ENCODE measurements at regions not wholly inside any gene's neighbourhood (a gene's known extent, or its start where the extent isn't known, plus 50 kb on each side); places are given as distances from the start of the nearest gene placed in this dataset.

DNA sequence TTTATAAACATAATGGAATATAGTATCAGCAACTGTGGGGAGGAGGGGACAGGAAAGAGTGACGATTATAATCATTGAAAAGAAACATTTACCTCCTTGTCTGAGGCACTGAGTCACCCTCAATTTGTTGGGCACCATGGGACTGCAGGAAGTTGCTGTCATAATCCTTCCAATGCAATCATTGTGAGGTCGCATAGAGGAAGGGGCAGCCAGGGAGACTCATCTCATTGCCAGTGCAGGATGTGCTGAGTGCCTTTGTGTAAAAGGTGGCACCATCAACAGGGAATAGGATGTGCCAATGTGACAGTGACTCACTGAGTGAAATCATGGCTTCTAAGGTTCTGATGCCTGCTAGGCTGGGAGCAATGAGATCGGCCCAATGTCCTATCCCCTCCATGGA is 300.4 kb upstream of the ADAMTS9 start:
- no peaks in the 10 kb centered on the region for H3K9me3 ChIP-seq
- H3K36me3 ChIP-seq: no peaks in the 10 kb centered on the region
- H3K4me1 ChIP-seq: peaks cover 0 to 7% (median 0%) of the 10 kb centered on the region in 3 donors
- TF ChIP-seq POLR2A (IDR thresholded peaks at IDR 0.05): no peak
- peak; percentile 41 for TF ChIP-seq POLR2AphosphoS5 (IDR thresholded peaks at IDR 0.05)
- ATAC-seq: no peak
- H3K27me3 ChIP-seq: no peaks in the 10 kb centered on the region
- H3K4me3 ChIP-seq: no peak overlapping the region
- WGBS, 2 donors (ENCODE audit: low coverage in 1 of 2): 40% methylated on average over 3 of the region's 3 CpGs
- no peak overlapping the region for H3K27ac ChIP-seq

DNA sequence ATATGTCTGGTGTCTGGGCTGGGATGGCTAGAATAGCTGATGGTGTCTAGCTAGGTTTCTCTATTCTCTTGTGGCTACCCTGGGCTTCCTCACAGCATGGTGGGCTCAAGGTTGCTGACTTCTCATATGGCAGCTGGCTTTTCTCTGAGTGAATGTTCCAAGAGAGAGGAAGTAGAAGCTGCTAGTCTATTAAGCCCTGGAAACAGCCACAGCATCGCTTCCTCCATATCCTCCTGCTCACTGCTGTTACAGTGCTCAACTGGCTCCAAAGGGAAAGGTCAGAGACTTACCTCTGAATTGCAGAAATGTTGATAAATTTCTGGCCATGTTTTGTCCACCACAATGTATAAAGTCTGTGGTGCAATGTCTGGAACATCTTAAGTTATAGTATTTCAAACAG is 299.9 kb upstream of the ADAMTS9 start:
- Histone ChIP-seq H3K27ac (no peak overlapping the region), H3K27me3 (no peaks in the 10 kb centered on the region), H3K9me3 (no peaks in the 10 kb centered on the region), H3K36me3 (no peaks in the 10 kb centered on the region), H3K4me3 (no peak overlapping the region), H3K4me1 (peaks cover 0 to 6% (median 0%) of the 10 kb centered on the region in 3 donors)
- TF ChIP-seq POLR2AphosphoS5 (IDR thresholded peaks at IDR 0.05): no peak
- TF ChIP-seq EP300 (IDR thresholded peaks at IDR 0.05): no peak
- TF ChIP-seq POLR2A (IDR thresholded peaks at IDR 0.05): no peak
- TF ChIP-seq, protein P1, sequence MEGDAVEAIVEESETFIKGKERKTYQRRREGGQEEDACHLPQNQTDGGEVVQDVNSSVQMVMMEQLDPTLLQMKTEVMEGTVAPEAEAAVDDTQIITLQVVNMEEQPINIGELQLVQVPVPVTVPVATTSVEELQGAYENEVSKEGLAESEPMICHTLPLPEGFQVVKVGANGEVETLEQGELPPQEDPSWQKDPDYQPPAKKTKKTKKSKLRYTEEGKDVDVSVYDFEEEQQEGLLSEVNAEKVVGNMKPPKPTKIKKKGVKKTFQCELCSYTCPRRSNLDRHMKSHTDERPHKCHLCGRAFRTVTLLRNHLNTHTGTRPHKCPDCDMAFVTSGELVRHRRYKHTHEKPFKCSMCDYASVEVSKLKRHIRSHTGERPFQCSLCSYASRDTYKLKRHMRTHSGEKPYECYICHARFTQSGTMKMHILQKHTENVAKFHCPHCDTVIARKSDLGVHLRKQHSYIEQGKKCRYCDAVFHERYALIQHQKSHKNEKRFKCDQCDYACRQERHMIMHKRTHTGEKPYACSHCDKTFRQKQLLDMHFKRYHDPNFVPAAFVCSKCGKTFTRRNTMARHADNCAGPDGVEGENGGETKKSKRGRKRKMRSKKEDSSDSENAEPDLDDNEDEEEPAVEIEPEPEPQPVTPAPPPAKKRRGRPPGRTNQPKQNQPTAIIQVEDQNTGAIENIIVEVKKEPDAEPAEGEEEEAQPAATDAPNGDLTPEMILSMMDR (IDR thresholded peaks at IDR 0.05): no peak
- 60 to 100% methylated on average over 1 of the region's 1 CpG for WGBS, 2 donors (ENCODE audit: low coverage in 1 of 2)
- ATAC-seq: no peak

DNA sequence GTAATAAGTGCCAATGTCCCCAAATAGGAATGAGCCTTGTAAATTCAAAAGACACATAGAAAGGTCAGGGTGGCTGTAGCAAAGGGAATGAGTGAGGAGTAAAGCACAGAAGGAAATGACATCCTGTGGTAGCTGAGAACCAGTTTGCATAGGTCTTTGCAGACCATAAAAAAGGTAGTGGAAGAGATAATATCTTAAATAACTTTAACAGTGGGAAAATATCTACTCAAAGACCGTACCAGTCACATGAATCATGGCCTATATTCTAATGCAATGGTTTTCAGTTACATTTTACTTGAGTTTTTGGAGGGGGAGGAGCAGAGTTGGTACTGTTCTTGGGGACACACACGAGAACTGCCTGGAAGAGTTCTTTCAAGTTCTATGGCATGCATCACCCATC is 297.3 kb upstream of the ADAMTS9 start:
- no peak for TF ChIP-seq POLR2AphosphoS5 (IDR thresholded peaks at IDR 0.05)
- TF ChIP-seq EP300 (IDR thresholded peaks at IDR 0.05): no peak
- TF ChIP-seq POLR2A (IDR thresholded peaks at IDR 0.05): no peak
- TF ChIP-seq, protein P1 (IDR thresholded peaks at IDR 0.05): no peak
- H3K4me1 ChIP-seq: no peaks in the 10 kb centered on the region
- no peaks in the 10 kb centered on the region for H3K9me3 ChIP-seq
- no peak overlapping the region for H3K27ac ChIP-seq
- no peak overlapping the region for H3K4me3 ChIP-seq
- WGBS, 2 donors (ENCODE audit: low coverage in 1 of 2): 90 to 94% methylated on average over 2 of the region's 2 CpGs
- H3K27me3 ChIP-seq: no peaks in the 10 kb centered on the region
- no peaks in the 10 kb centered on the region for H3K36me3 ChIP-seq
- no peak for ATAC-seq

DNA sequence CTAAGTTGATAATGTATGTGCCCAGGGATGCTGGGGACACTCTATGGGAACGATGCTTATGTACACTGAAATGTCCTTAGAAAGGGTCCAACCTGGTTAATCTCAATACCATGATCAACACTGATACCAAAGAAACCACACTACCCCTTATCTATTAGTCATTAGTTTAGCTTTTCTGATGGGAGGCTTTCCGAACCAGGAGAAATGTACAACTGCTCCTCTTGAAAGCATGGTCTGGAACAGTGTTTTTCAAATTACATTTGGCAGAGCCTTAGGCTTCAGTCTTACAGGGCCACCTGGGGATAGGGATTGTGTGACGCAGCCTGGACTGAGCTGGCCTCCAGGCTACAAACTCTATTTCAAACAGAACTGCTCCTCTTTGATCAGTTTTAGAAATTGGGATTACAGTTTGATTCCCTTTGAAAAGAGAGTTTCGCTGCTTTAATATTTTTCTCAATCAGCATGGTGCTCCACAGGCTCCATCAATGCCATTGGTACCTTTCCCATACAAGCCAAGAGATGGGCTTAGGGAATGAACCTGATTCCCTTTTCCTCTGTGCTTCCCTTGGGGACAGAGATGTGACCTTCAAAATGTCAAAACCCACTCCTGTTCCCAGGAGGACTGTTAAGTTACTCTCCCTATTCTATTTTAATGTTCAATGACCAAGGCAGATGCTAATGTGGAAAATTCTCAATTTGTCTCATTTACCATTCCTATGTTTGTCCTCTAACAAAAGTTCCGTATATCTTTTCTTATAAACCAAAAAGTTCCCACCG is 296.0 kb upstream of the ADAMTS9 start:
- TF ChIP-seq POLR2A (IDR thresholded peaks at IDR 0.05) (no peak), POLR2AphosphoS5 (IDR thresholded peaks at IDR 0.05) (no peak), EP300 (IDR thresholded peaks at IDR 0.05) (no peak)
- TF ChIP-seq, protein P1 (IDR thresholded peaks at IDR 0.05): no peak
- ATAC-seq: no peak
- H3K27me3 ChIP-seq: no peaks in the 10 kb centered on the region
- 73 to 80% methylated on average over 5 of the region's 6 CpGs for WGBS, 2 donors (ENCODE audit: low coverage in 1 of 2)
- H3K27ac ChIP-seq: no peak overlapping the region
- no peak overlapping the region for H3K4me3 ChIP-seq
- H3K36me3 ChIP-seq: no peaks in the 10 kb centered on the region
- no peaks in the 10 kb centered on the region for H3K9me3 ChIP-seq
- no peaks in the 10 kb centered on the region for H3K4me1 ChIP-seq

DNA sequence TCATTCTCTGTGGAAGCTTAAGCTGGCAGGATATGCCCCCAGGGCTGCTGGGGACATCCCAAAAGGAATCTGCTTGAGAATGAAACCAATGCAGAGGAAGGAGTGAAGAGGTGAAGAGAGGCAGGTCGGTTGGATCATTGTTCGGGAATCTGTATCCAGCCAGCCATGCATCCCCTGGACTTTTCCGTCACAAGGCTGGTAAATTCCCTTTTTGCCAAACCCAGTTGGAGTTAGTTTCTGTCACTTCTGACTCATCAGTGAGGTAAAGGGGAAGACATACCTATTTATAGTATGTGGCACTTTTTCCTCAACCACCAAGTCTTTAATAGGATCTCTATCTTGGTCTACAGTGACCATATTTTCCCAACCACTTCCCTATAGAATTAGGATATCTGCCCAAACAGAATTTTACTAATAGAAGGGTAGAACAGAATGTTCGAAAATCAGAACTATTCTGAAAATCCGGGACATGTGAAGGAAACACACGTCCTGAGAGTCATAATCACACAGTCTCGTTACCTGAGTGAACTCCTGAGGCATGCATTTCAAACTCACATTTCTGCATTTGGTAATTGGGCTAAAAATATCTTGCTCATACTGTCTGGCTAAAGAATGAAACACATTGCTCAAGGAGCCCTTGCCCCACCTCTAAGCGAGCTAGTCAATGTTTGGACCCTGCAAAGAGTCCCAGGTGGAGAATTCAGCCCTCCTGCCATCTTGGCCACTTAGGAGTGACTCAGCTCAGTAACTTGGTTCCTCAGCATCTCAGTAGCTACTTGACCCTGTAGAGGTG is 289.7 kb upstream of the ADAMTS9 start:
- Histone ChIP-seq H3K4me1 (peaks cover 0 to 10% (median 0%) of the 10 kb centered on the region in 3 donors), H3K36me3 (peaks cover 0 to 8% of the 10 kb centered on the region in 2 donors), H3K4me3 (no peak overlapping the region), H3K27me3 (no peaks in the 10 kb centered on the region), H3K9me3 (no peaks in the 10 kb centered on the region), H3K27ac (no peak overlapping the region)
- WGBS, 2 donors (ENCODE audit: low coverage in 1 of 2): 71% methylated on average over 4 to 8 of the region's 8 CpGs
- TF ChIP-seq, protein P1 (IDR thresholded peaks at IDR 0.05): no peak
- TF ChIP-seq POLR2AphosphoS5 (IDR thresholded peaks at IDR 0.05) (no peak), POLR2A (IDR thresholded peaks at IDR 0.05) (no peak), EP300 (IDR thresholded peaks at IDR 0.05) (no peak)
- no peak for ATAC-seq

Measured in gastroesophageal sphincter (tissue), 4 donors.